ENCODE measurements at regions not wholly inside any gene's neighbourhood (a gene's known extent, or its start where the extent isn't known, plus 50 kb on each side); places are given as distances from the start of the nearest gene placed in this dataset.

DNA sequence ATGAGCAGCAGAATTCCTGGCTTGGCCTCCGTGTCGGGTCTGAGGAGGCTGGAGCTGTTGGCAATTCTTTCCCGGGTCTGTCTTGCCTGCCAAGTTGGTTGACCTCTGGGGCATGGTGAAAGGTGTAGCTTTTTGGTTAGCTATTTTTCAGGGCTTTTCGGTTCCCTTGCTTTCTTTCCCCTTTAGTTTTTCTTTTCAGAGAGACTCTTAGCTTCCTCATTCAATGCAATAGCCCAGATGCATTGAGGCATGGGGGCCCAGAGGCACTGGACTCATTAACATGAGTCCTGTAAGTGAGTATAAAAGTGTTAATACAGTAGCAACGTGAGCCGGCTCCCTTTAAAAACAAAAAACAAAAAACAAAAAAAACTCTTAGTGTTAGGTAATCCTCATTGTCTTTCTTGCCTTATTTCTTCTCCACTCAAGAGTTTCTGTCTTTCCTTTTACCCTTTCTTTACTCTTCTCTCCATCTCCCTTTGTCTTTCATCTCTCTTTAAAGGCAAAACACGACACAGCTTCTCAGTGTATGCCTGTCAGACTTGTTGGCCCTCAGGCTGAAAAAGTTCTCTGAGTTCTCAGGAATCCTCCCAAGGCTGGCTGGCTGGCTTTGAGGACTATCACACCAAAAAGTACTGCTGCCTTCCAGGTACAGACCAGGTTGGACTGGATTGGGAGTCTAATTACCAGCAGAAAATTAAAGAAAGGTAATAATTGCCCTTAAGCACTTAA, 289.9 kb upstream of the TUT7 start:
- TF ChIP-seq CTCF (IDR thresholded peaks at IDR 0.05) = no peak
- no peak for TF ChIP-seq POLR2A (IDR thresholded peaks at IDR 0.05)
